Loucy (cell line): ENCODE measurements at regions not wholly inside any gene's neighbourhood (a gene's known extent, or its start where the extent isn't known, plus 50 kb on each side); places are given as distances from the start of the nearest gene placed in this dataset.

Source experiments
- H2AFZ ChIP-seq: fragments of 200-600 bp; sonication (generic); 2 replicates; pipeline ENCODE4 v1.6.0; 2016; ENCODE audit warnings: antibody characterized with exemption, mild to moderate bottlenecking, low read length, moderate library complexity
- H3F3A ChIP-seq: fragments of 200-600 bp; 2 replicates; pipeline ENCODE4 v1.6.0; 2016; ENCODE audit warnings: antibody characterized with exemption, low read depth, mild to moderate bottlenecking
- H3K27me3 ChIP-seq: fragments of 200-600 bp; sonication (generic); 2 replicates; pipeline ENCODE4 v1.6.1; 2014; ENCODE audit warnings: low read length, mild to moderate bottlenecking; ENCODE audit not compliant: insufficient read depth, poor library complexity, severe bottlenecking
- H3K36me3 ChIP-seq: fragments of 200-600 bp; sonication (generic); 2 replicates; pipeline ENCODE4 v1.6.1; 2016; ENCODE audit warnings: low read length; ENCODE audit not compliant: insufficient read depth
- H3K4me1 ChIP-seq: fragments of 200-600 bp; sonication (generic); 2 replicates; pipeline ENCODE4 v1.5.1; 2014; ENCODE audit warnings: low read length, mild to moderate bottlenecking; ENCODE audit not compliant: insufficient read depth, poor library complexity, severe bottlenecking
- H3K4me2 ChIP-seq: fragments of 200-600 bp; sonication (generic); 2 replicates; pipeline ENCODE4 v1.6.0; 2014; ENCODE audit warnings: antibody characterized with exemption, low read length, low read depth, mild to moderate bottlenecking; ENCODE audit not compliant: poor library complexity, severe bottlenecking
- H3K4me3 ChIP-seq: fragments of 200-600 bp; sonication (generic); 2 replicates; pipeline ENCODE4 v1.5.1; 2014; ENCODE audit warnings: low read length, mild to moderate bottlenecking, mixed read lengths; ENCODE audit not compliant: poor library complexity, severe bottlenecking
- H3K79me2 ChIP-seq: fragments of 200-600 bp; sonication (generic); 2 replicates; pipeline ENCODE4 v1.6.1; 2014; ENCODE audit warnings: low read length; ENCODE audit not compliant: insufficient read depth
- H3K9ac ChIP-seq: fragments of 200-600 bp; sonication (generic); 2 replicates; pipeline ENCODE4 v1.6.0; 2014; ENCODE audit warnings: mild to moderate bottlenecking, low read depth, low read length, moderate library complexity; ENCODE audit not compliant: poor library complexity, severe bottlenecking
- H3K9me2 ChIP-seq: fragments of 200-600 bp; sonication (generic); replicated peaks from 2 replicates; pipeline ENCODE4 v1.6.1; 2016; ENCODE audit warnings: low read depth, low read length, mixed read lengths
- H3K9me3 ChIP-seq: fragments of 200-600 bp; sonication (generic); 2 replicates; pipeline ENCODE4 v1.6.1; 2014; ENCODE audit warnings: mild to moderate bottlenecking, antibody characterized with exemption, low read length, low read depth; ENCODE audit not compliant: insufficient read depth
- H4K20me1 ChIP-seq: fragments of 200-600 bp; sonication (generic); 2 replicates; pipeline ENCODE4 v1.6.0; 2014; ENCODE audit warnings: antibody characterized with exemption, low read length, mild to moderate bottlenecking; ENCODE audit not compliant: insufficient read depth, poor library complexity, severe bottlenecking
- EZH2phosphoT487 ChIP-seq: fragments of 200-600 bp; IDR thresholded peaks from 2 replicates; pipeline ENCODE4 v1.6.1; 2018; ENCODE audit warnings: antibody characterized with exemption, mild to moderate bottlenecking, moderate library complexity, borderline replicate concordance
- TF ChIP-seq, protein P1 (sequence below): fragments of 200-600 bp; sonication (generic); conservative IDR thresholded peaks from 2 replicates; pipeline ENCODE4 v1.5.1; 2014; ENCODE audit warnings: mild to moderate bottlenecking, antibody characterized with exemption, low read length

DNA sequence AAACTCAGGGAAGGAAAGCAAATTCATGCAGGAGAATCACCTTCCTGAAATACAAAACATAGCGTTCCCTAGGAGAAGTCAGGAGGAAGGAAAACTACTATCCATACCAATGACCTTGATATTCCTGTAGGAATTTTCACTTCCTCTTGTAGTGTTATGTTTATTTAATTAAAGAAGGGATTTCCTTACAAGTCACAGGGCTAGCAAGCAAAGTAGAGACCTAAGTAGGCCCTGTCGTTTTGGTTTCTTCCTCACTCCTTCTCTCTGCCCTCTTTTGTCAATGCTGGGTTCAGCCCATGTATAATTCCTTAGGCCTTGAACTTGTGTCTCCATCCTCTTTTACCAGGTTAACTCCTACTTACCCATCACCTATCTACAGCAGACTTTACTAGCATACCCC lies 435.2 kb upstream of the LRATD1 start:
- TF ChIP-seq, protein P1, sequence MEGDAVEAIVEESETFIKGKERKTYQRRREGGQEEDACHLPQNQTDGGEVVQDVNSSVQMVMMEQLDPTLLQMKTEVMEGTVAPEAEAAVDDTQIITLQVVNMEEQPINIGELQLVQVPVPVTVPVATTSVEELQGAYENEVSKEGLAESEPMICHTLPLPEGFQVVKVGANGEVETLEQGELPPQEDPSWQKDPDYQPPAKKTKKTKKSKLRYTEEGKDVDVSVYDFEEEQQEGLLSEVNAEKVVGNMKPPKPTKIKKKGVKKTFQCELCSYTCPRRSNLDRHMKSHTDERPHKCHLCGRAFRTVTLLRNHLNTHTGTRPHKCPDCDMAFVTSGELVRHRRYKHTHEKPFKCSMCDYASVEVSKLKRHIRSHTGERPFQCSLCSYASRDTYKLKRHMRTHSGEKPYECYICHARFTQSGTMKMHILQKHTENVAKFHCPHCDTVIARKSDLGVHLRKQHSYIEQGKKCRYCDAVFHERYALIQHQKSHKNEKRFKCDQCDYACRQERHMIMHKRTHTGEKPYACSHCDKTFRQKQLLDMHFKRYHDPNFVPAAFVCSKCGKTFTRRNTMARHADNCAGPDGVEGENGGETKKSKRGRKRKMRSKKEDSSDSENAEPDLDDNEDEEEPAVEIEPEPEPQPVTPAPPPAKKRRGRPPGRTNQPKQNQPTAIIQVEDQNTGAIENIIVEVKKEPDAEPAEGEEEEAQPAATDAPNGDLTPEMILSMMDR, result no peak
- TF ChIP-seq EZH2phosphoT487, result no peak
- H3K4me2 ChIP-seq, result no peak overlapping the region
- no peaks in the 10 kb centered on the region for H3K9me2 ChIP-seq
- no peaks in the 10 kb centered on the region for H3F3A ChIP-seq
- H3K36me3 ChIP-seq, result no peaks in the 10 kb centered on the region
- H4K20me1 ChIP-seq, result no peaks in the 10 kb centered on the region
- H3K4me3 ChIP-seq, result no peak overlapping the region
- H3K9me3 ChIP-seq, result no peaks in the 10 kb centered on the region
- no peak overlapping the region for H3K9ac ChIP-seq
- H2AFZ ChIP-seq, result no peak overlapping the region
- H3K79me2 ChIP-seq, result no peaks in the 10 kb centered on the region
- H3K4me1 ChIP-seq, result no peaks in the 10 kb centered on the region
- H3K27me3 ChIP-seq, result no peaks in the 10 kb centered on the region

DNA sequence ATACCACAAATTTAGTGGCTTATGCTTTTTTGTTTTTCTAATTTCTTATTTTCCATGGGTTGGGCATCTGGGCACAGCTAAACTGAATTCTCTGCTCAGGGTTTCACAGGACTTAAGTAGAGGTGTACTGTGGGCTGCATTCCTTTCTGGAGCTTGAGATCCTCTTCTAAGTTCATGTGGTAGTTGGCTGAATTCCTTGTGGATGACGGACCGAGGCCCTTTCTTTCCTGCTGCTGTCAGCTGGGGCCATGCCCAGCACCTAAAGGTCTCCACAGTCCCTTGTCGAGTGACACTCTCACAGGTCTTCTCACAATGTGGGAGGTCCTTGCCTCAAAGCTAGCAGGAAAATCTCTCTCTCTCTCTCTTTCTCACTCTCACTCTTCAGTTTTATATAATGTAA lies 433.5 kb upstream of the LRATD1 start:
- no peaks in the 10 kb centered on the region for H3F3A ChIP-seq
- no peaks in the 10 kb centered on the region for H3K9me3 ChIP-seq
- no peaks in the 10 kb centered on the region for H3K79me2 ChIP-seq
- no peak overlapping the region for H3K4me2 ChIP-seq
- no peaks in the 10 kb centered on the region for H3K36me3 ChIP-seq
- no peak overlapping the region for H2AFZ ChIP-seq
- no peaks in the 10 kb centered on the region for H3K9me2 ChIP-seq
- no peak overlapping the region for H3K4me3 ChIP-seq
- no peaks in the 10 kb centered on the region for H3K4me1 ChIP-seq
- no peak overlapping the region for H3K9ac ChIP-seq
- TF ChIP-seq, protein P1, result no peak
- no peak for TF ChIP-seq EZH2phosphoT487
- no peaks in the 10 kb centered on the region for H4K20me1 ChIP-seq
- H3K27me3 ChIP-seq, result no peaks in the 10 kb centered on the region

DNA sequence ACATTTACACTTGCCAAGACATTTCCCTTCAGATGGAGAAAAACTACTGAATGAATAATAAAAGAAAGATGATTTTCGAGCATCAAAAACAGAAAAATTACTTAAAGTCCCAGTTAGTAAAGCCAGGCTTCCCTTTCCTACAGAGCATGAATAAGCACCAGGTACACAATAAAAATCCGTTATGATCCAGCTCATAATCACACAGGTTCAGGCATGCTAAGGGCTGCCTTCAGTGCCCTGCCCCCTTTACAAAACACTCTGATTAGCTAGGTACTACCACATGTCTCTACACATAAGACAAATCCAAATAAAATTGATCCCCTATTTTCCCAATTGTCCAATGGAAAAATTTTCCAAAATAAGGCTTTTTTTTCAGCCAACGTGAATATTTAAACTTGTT lies 413.2 kb upstream of the LRATD1 start:
- no peaks in the 10 kb centered on the region for H3K9me3 ChIP-seq
- TF ChIP-seq, protein P1, result no peak
- TF ChIP-seq EZH2phosphoT487, result no peak
- no peaks in the 10 kb centered on the region for H4K20me1 ChIP-seq

More for the DNA sequence above, 413.2 kb upstream of the LRATD1 start:
- Histone ChIP-seq H3F3A (no peaks in the 10 kb centered on the region), H3K4me3 (no peak overlapping the region), H3K79me2 (no peaks in the 10 kb centered on the region), H3K9ac (no peak overlapping the region), H2AFZ (no peak overlapping the region), H3K4me1 (no peaks in the 10 kb centered on the region), H3K9me2 (no peaks in the 10 kb centered on the region), H3K27me3 (no peaks in the 10 kb centered on the region), H3K4me2 (no peak overlapping the region), H3K36me3 (no peaks in the 10 kb centered on the region)
